GM12878 (cell line): ENCODE measurements at regions not wholly inside any gene's neighbourhood (a gene's known extent, or its start where the extent isn't known, plus 50 kb on each side); places are given as distances from the start of the nearest gene placed in this dataset.

Experiments
- BRCA1 ChIP-seq: IDR thresholded peaks from 2 replicates; pipeline ENCODE4 v1.6.1; 2011; ENCODE audit warnings: low read depth, low read length, improper control_type of control experiment
- ZBTB33 ChIP-seq: fragments of 450-650 bp; IDR thresholded peaks from 2 replicates; pipeline ENCODE4 v1.6.1; 2017; ENCODE audit warnings: mild to moderate bottlenecking

DNA sequence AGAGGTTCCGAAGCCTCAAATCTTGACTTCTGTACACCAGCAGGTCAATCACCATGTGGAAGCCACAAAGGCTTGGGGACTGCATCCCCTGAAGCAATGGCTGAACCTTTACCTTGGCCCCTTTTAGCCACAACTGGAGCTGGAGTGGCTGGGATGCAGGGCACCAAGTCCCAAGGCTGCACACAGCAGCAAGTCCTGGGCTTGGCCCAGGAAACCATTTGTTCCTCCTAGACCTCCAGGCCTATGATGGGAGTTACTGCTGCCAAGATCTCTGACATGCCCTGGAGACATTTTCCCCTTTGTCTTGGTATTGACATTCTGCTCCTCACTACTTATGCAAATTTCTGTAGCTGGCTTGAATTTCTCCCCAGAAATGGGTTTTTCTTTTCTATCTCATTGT is 285.9 kb downstream of the ASXL3 start:
- TF ChIP-seq ZBTB33 (no peak), BRCA1 (no peak)
